GM21528 (cell line): ENCODE measurements at regions not wholly inside any gene's neighbourhood (a gene's known extent, or its start where the extent isn't known, plus 50 kb on each side); places are given as distances from the start of the nearest gene placed in this dataset.
"Not testable (repeated sequence)": the region's sequence is repeated elsewhere in the genome, so short reads cannot be mapped to it uniquely, and the experiment has no call there.

ENCODE experiments used
- ATAC-seq: cut with Tn5 transposase; IDR thresholded peaks from one replicate; pipeline ENCODE4 v1.9.1; 2021; ENCODE audit warnings: mild to moderate bottlenecking, moderate library complexity; ENCODE audit not compliant: unreplicated experiment, low FRiP score

DNA sequence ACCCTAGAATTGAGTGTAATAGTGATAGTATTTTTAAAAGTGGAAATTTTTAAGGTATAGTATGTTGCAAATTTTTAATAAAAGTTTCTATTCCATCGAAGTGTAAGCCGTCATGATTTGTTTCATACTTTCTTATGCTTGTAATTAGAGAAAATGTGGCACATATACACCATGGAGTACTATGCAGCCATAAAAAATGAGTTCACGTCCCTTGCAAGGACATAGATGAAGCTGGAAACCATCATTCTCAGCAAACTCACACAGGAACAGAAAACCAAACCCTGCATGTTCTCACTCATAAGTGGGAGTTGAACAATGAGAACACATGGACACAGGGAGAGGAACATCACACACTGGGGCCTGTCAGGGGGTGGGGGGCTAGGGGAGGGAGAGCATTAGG lies 350.9 kb downstream of the UTRN start:
- ATAC-seq = not testable (repeated sequence)

DNA sequence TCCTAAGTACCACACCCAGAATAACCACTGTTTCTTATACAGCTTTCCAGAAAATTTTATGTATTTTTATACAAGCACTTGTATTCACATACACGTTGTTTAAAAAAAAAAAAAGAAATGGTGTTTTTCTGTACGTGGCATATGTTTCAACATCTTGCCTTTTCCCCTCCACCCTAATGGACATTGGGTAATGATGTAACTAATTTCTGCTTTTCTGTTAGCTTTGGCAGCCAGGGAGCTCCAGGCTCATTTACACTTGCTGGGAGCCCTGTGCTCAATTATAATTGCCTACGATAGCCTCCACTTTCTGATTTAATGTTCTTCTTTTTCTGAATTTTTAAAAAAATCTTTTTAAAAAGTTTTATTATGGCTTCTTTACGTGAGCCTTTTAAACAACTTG lies 352.4 kb downstream of the UTRN start:
- no peak for ATAC-seq

DNA sequence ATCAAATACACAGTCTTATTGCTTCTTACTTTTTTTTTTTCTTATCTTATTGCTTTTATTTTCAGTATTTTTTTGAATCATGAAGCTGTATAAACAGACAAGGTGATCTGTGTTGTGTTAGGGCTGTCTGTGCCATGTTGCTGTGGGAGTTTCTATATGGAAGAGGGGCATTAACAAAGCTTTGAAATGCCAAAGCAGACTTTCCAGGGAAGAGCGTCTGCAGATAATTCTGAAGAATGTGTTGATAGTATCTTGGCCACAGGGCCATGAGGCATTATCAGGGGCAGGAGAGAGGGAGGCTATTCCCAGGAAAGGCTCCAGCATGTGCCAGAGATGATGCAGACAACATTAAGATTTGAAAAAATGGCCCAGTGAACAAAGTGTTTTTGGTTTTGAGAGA lies 354.5 kb downstream of the UTRN start:
- no peak for ATAC-seq

DNA sequence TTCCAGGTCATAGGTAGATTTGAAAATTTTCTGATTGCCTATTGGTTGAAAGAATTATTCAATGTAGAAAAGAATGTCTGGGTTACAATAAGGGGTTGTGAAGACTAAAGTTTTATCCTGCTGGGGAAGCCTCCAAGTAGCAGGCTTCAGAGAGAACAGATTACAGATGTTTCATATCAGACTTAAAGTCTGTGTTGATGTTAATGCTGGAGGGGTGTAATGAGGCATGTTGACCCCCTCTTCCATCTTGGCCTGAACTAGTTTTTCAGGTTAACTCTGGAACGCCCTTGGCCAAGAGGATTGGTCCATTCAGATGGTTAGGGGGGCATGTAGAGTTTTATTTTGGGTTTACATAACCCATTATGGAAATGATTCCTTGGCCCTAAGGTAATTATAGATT lies 356.2 kb downstream of the UTRN start:
- no peak for ATAC-seq

DNA sequence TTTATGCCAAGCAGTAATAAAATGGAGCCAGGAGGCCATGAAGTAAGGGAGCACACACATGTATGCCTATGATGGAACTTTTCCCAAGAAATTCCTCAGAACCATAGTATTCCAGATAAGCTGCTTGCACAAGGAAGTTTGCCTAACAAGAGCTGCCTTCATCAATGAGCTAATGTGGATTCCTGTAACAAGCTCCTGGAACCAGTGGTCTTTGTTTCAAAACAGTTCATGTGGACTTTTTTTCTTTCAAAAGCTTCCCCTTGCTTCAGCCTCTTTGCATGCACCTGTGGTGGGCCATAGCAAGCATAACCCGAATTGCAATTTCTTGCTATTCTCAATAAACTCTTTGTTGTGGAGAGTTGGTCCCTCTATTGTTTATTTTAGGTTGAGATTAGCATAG lies 359.6 kb downstream of the UTRN start:
- no peak for ATAC-seq

DNA sequence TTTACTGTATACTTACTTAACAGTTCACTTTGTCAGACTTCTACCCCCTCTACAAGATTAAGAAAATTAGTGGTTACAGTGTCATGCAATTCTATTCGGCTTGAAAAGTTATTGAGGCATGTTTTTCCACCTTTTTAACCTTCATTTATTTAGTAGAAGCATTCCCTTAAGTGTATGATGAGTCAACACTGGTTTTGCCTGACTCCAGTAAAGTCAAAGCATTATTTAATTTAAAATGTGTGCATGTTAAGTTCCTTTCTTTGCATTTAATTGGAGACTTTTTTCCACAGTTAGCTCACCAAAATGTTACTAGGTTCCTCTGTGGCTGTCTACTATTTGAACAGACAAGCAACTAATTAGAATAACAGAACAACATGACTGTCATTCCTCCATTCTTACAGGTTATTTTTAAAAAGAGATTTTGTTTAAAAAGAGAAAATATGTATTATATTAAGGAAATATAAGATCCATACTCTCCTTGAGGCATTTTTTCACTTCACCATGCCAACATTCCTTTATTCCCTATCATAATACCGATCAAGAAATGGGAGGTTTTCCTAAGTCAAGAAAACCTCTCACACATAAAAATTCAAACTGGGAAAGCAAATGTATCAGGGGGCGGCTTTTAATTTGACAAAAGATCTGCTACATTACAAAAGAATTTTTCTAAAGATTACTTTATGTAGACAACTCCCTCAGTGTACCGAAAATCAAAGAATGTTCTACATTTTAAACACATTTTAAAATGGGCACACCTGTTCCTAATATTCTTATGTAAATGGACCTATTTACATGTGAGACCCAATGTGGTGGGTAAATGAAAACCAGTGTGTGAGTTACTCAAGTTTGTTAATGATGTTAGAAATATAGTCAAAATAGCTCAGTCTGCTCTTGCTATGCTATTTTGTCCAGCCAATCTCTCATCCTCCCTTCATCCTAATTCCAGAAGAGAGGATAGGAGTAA lies 361.2 kb downstream of the UTRN start:
- no peak for ATAC-seq

DNA sequence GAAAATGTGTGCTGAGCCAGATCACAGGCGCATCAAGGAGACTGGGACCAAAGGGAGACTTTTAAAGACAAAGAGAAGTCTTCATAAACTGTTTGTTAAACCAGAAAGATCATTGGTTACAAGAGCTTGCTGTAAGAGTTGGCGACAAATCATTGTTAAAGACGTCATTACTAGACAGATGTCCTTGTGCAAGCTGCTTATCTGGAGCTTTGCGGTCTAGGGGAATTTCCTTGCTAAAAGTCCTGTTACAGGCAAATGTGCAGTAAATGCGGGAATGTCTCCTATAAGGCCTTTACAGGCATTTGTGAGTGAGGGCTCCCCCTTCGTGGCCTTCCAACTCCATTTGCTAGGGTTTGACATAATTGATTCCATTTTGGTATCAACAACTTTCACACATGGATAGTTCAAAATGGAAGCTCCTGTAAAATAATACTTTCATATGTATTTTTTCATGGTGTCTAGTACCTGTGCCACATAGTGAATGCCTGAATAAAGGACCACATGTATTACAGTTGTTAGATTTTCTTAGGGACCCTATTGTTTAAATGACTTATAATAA lies 362.4 kb downstream of the UTRN start:
- no peak for ATAC-seq

DNA sequence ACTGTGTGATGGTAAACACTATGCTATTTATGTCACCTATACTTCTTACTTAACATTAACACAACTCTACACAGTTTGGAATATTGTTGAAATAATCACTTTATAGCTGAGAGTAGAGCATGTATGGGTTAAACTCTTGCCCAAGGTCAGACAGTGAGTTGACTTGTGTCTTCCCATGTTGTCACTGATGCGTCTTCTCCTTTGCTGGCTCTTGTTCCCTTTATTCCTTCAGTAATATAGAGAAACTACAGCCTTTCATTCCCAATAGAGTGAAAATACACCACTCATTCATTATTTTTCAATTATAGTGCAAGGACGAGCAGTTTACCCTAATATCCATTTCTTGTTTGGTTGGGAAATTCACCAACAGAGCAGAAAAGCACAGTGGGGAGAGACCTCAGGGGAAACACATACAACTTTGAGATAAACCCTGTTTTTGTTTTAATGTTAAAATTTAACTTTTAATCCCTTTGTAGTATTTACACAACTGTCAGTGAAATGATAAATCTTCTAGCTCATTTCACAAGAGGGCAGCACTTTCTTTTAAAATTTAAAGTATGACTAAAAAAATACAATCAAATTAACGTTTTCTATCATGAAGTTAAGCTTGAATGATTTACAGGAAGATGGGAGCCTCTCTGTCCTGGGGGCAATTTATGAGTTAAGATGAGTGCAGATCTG lies 363.0 kb downstream of the UTRN start:
- no peak for ATAC-seq

DNA sequence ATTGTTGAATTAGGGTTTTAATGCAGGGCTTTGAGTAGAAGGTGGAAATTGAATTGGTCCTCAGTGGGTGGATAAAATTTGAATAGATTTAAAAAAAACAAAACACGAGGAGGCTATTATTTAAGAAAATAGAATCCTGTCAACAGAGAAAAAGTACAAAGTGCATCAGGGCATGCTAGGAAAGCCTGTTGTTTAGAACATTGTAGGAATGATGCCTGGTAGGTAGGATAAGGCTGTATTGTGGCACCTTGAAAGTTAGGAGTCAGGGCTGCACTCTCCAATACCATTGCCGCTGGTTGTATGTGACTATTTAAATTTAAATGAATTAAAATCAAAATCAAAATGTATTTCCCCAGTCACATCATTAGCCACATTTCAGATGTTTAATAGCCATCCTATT lies 363.9 kb downstream of the UTRN start:
- no peak for ATAC-seq

DNA sequence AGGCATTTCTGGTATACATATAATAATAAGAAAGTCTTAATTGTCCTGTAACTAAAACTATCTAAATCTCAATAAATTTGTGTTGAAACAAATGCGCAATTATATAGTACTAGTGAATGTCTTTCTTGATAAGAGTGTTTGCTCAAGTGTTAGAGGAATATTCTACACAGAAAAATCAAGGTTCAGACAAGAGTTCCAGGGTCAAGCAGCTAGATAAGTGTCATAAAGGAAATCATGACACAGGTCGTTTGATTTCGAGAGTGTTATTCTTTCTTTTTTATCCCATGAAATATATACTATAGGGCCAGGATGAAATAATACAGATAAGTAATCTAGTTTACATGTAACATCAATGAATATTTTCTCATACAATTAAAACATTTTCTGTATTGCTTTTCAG lies 366.1 kb downstream of the UTRN start:
- no peak for ATAC-seq

DNA sequence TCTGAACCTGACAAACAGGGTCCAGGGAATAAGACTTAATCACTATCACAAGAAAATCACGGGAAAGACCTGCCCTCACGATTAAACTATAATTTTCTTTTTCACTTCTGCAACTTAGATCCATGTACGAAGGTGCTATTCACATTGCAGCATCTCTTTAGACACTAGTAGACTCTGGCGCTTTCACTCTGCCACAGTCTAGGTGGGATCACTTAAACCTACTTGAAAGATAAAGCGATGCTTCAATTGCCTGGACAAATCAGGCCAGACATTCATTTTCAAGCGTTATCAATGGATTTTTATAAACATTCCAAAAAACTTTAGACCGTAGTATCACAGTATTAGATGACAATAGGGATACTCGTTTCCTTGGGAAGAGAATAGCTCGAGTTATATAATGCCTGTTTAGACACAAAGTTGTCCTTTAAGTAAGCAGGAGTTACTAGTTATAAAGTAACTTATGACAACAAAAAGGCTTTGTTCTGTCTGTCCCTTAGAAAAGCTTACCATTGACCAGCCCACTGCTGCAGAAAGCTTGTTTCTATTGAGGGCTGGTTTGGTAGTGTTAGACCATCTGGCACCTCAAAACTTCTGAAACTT lies 367.3 kb downstream of the UTRN start:
- no peak for ATAC-seq

DNA sequence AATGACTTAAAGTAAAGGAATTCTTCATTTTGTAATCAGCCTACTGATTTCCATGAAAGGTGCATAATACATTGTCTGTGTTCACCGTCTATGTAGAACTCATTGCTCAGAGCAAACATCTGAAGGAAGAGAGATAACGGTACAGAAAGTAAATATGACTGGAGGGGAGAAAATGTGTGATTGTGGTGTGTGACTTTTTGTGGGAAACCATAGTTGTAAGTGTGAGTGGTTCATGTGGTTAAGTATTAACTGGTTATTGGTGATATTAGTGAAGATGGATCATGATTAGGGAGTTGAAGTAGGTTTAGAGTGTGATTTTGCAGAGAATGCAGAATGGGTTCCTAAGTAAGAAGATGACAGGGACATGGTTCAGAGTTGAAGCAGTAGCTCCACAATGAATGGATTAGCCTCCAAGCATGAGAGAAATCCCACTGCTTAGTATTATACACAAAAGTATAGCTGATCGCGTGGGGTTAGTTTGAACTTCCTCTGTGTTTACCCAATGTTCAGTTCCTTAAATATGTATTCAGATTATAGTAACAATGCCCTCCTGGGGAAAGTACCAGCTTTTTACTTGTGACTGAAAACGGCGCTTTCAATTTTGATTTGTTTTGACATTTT lies 368.9 kb downstream of the UTRN start:
- ATAC-seq = peak; percentile 80

DNA sequence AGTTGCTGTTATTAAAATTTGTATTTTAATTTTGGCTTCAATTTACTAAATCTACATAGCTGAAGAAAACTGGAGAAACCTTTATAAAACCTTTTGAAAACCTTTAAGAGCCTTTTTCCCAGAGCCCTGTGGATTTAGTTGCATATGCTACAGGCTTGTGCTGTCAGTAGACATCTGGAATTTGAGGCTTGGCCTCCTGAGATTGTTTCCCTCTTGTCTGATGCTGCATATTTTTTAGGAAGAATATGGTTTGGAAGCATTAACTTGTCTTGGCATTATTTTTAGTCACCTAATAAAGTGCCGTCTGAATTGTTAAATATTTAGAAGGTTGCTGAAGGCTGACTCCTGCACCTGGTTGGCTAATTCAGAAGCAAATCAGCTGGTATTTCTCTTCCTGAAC lies 369.4 kb downstream of the UTRN start:
- ATAC-seq = no peak

DNA sequence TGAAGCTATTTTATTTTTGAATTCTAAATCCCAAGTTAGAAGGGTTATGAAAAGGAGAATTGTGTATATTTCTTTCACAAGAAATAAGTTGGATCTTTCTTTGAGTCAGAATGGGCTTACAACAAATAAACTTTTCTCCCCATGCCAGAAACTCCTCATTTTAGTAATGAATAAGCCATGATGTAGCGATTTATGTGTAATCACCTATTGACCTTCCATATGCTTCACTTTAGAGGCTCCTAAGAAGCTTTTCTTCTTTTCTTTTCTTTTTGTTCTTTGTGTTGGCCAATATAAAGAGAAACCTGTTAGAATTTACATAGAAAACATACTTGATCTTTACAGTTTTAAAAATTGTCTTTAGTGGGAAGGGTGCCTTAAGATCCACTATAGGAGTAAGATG lies 370.2 kb downstream of the UTRN start:
- ATAC-seq = no peak

DNA sequence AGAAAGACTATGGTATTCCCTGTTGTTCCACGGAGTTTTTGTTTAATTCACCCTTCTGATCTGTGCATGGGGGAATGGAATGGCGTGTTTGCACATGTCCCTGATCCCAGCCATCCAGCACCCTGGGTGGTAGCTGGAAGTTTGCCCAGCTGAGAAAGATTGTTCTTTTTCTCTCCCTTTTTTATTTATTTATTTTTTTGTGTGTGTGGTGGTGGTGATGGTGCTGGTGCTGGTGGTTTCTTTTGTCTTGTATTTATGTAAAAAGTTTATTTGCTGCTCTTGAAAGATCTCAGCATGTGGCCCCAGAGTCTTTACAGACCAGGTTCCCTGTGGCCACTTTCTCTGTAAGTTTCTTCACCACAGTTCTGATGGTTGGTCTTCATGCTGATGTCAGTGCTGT lies 372.6 kb downstream of the UTRN start:
- no peak for ATAC-seq

DNA sequence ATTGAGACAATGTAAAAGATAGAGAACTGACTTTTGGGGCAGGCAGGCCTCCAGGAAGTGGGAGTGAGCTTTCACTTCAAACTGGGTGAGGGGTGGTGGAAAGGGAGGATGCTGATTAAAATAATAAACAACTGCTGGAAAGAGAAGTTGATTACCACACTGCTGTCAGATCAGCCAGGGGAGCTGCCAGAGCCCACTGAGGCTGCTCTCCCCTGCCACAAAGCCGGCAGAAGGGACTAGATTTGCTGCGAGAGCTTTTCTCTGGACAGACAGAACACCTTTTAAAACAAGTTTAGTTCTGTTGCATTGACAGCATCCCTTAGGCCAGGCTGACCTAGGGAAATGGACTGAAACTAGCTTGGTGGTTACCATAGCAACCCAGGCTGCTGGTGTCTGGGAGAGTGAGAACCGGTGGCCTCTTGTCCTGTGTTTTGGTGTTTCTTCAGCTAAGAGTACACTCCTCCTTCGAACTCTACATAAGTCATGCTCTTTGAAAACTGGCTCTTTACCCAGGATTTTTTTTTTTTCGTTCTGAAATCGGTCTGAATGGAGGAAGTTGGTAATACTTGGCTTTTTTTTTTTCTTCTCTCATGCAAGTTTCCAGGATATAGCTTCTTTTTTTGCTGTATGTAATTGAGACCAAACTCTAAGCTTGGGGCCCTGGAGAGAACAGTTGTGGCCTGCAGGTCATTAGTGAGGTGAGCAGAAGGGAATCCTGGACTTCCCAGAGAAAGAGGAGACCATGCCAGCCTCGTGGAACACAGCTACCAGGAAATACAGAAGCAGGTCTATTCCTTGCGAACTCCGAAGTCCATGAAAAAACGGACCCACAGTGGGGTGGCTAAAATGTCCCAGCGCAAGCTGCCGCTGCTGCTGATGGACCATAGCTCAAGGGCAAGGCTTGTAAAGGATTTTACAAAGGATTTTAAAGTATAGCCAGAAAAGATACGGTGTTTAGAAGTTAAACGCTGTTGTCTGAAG lies 374.4 kb downstream of the UTRN start:
- ATAC-seq = peak; percentile 64

DNA sequence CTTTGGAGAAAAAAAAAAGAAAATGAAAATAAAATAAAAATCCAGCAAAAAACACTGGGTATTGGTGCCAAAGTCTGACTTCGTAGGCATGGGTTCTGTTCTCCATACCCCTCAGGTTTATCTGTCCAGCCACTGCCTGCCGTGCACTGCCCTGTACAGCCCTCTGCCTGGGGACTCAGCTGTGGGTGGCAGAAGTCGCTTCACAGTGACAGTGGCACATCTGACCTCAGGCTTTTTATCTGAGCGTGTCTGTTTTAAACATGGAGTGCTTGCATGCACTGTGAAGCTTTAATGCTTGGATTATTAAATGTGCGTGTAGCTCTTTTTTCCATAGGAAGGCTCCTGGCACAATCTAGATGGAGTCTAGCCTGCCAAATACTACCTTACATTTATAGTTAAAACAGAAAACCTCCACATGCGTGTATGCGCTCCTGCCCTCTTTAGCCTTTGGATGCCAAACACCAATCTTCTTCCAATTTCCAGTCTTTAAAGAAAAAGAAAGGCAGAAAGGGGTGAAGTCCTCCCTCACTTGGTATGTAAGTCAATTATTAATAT lies 375.5 kb downstream of the UTRN start:
- no peak for ATAC-seq

DNA sequence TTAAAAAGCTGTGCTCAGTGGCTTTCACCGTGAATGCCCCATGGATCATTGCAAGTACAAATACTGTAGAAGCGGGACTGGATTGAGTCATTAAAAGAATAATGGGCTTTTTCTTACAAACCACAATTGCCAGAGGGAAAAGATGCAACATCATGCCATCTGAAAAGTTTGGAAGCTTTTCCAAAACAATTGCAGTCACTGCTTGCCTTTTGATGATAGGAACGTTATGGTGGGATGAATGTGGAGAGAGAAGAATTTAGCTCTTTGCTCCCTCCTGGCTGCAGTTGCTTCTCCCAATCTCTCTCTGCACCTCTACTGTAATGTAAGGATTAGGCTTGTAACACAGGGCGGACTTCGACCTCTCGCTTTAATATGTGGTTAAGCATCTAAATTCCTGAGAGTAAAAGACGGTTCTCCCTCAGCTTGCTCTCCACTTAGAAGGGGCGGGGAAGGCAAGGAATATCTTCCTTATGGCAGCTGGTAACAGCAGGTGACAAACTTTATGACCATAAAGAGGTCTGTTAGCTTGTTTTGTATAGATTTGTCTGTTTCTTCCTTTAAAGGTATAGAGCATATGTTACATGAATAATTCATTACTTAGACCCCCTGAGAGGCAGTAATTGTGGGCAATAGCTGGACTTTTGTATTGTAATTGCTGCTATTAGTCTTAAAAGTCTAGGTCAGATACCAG lies 376.1 kb downstream of the UTRN start:
- no peak for ATAC-seq
